ENCODE measurements at regions not wholly inside any gene's neighbourhood (a gene's known extent, or its start where the extent isn't known, plus 50 kb on each side); places are given as distances from the start of the nearest gene placed in this dataset.

DNA sequence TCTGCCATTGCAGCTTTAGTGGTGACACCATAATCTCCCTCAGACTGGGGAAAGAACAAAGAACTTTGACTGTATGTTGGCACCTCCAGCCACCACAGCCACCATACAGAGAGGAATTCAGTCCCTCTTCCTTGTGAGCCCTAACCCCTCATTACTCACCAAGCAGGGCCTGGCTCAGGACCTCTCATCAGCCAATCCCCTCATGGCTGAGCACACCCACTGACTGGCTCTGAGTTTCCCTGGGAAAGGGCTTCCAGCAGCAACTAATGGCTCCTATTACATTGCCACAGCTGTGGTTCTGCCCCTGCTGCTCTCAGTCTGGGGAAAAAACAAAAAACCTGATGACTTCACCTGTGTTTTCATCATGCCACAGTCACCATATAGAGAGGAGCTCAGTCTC lies 1482.6 kb downstream of the FAM133A start:
- Histone ChIP-seq H3K4me3 (no peak overlapping the region), H3K4me1 (no peaks in the 10 kb centered on the region), H3K9me3 (no peaks in the 10 kb centered on the region), H3K36me3 (no peaks in the 10 kb centered on the region), H3K27me3 (no peaks in the 10 kb centered on the region), H3K27ac (no peak overlapping the region)
- no peak for DNase-seq (ENCODE audit: low spot score in 2 of 2)
- intact Hi-C loops (cut with DNase I): no loop called here
- TF ChIP-seq CTCF (IDR thresholded peaks at IDR 0.05): no peak

Data from ascending aorta (tissue), 2 donors.